BLaER1 (cell line): ENCODE measurements at regions not wholly inside any gene's neighbourhood (a gene's known extent, or its start where the extent isn't known, plus 50 kb on each side); places are given as distances from the start of the nearest gene placed in this dataset.
"Not testable (repeated sequence)": the region's sequence is repeated elsewhere in the genome, so short reads cannot be mapped to it uniquely, and the experiment has no call there.

Experiments
- H3K27ac ChIP-seq: shearing (Covaris generic); formaldehyde crosslinking; 2 replicates; pipeline ENCODE4 v1.8.1; 2022
- H3K27me3 ChIP-seq: shearing (Covaris generic); formaldehyde crosslinking; 2 replicates; pipeline ENCODE4 v1.8.1; 2022
- H3K36me3 ChIP-seq: shearing (Covaris generic); formaldehyde crosslinking; 2 replicates; pipeline ENCODE4 v1.8.1; 2022
- H3K4me1 ChIP-seq: shearing (Covaris generic); formaldehyde crosslinking; 2 replicates; pipeline ENCODE4 v1.8.1; 2022
- H3K4me2 ChIP-seq: shearing (Covaris generic); formaldehyde crosslinking; 2 replicates; pipeline ENCODE4 v1.8.1; 2022
- H3K4me3 ChIP-seq: shearing (Covaris generic); formaldehyde crosslinking; 2 replicates; pipeline ENCODE4 v1.8.1; 2022
- H3K9ac ChIP-seq: shearing (Covaris generic); formaldehyde crosslinking; 2 replicates; pipeline ENCODE4 v1.8.1; 2022
- H3K9me3 ChIP-seq: shearing (Covaris generic); formaldehyde crosslinking; 2 replicates; pipeline ENCODE4 v1.8.1; 2022
- H4K20me1 ChIP-seq: shearing (Covaris generic); formaldehyde crosslinking; 2 replicates; pipeline ENCODE4 v1.8.1; 2022
- Cebpa-rat ChIP-seq: shearing (Covaris generic); IDR thresholded peaks from 2 replicates; pipeline ENCODE4 v1.8.1; 2022

DNA sequence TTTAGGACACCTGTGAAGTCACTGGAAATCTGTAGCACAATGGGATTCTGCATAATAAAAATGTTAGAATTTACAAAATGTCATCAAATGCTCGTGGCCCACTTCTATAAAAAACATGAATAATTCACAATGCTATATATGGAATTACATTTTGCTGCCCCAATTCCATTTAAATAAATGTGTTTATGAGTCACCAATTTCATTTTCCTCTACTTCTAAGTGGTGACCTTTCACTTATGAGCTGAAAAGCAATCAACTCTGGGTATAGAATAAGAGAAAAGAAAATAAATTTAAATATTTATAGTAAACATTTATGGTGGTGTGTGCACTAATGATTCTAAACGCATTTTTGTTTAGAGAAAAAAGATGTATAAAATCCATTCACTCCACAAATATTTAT lies 516.7 kb upstream of the MIR17HG start:
- H3K4me2 ChIP-seq, result no peak overlapping the region
- no peak overlapping the region for H3K27ac ChIP-seq
- H4K20me1 ChIP-seq, result no peaks in the 10 kb centered on the region
- H3K9me3 ChIP-seq, result peaks cover 7% of the 10 kb centered on the region; the same call in 1 of the 2 replicates
- no peak overlapping the region for H3K4me3 ChIP-seq
- H3K27me3 ChIP-seq, result no peaks in the 10 kb centered on the region
- no peak overlapping the region for H3K9ac ChIP-seq
- H3K4me1 ChIP-seq, result no peaks in the 10 kb centered on the region
- no peaks in the 10 kb centered on the region for H3K36me3 ChIP-seq
- TF ChIP-seq Cebpa-rat, result no peak

- Histone ChIP-seq H3K27me3 (no peaks in the 10 kb centered on the region), H3K4me3 (no peak overlapping the region), H3K36me3 (no peaks in the 10 kb centered on the region), H3K4me2 (no peak overlapping the region), H3K4me1 (no peaks in the 10 kb centered on the region), H3K9me3 (no peaks in the 10 kb centered on the region), H3K27ac (no peak overlapping the region), H3K9ac (no peak overlapping the region), H4K20me1 (no peaks in the 10 kb centered on the region)
- no peak for TF ChIP-seq Cebpa-rat
These were observed 513.5 kb upstream of the MIR17HG start for GRCh38 chr13:90833951-90834350.

- Histone ChIP-seq H3K27ac (no peak overlapping the region), H3K4me2 (no peak overlapping the region), H3K36me3 (no peaks in the 10 kb centered on the region), H4K20me1 (no peaks in the 10 kb centered on the region), H3K4me3 (no peak overlapping the region), H3K9me3 (no peaks in the 10 kb centered on the region), H3K9ac (no peak overlapping the region), H3K4me1 (no peaks in the 10 kb centered on the region), H3K27me3 (no peaks in the 10 kb centered on the region)
- TF ChIP-seq Cebpa-rat, result no peak
These were observed 512.8 kb upstream of the MIR17HG start for GRCh38 chr13:90834700-90835099.

DNA sequence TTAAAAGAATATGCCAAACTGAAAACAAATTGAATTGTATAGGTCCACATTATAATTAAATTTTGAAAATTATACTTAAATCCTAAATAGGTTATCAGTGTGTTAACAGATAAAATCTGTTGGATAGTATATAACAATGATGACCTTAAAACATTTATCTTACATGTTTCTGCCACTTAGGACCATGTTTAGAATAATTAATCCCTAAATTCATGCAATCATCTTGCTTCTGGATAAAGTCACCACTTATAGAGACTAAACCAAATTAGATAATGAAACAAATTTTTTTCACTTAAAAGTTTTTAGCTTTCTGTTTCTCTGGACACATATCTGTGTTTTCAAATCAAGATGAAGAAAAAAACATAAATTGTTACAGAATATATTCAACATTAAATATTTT lies 511.7 kb upstream of the MIR17HG start:
- TF ChIP-seq Cebpa-rat, result no peak
- no peak overlapping the region for H3K9ac ChIP-seq
- H3K4me1 ChIP-seq, result no peaks in the 10 kb centered on the region
- no peaks in the 10 kb centered on the region for H3K27me3 ChIP-seq
- no peaks in the 10 kb centered on the region for H3K9me3 ChIP-seq
- no peak overlapping the region for H3K4me3 ChIP-seq
- no peaks in the 10 kb centered on the region for H3K36me3 ChIP-seq
- H3K4me2 ChIP-seq, result no peak overlapping the region
- H3K27ac ChIP-seq, result no peak overlapping the region
- H4K20me1 ChIP-seq, result no peaks in the 10 kb centered on the region

DNA sequence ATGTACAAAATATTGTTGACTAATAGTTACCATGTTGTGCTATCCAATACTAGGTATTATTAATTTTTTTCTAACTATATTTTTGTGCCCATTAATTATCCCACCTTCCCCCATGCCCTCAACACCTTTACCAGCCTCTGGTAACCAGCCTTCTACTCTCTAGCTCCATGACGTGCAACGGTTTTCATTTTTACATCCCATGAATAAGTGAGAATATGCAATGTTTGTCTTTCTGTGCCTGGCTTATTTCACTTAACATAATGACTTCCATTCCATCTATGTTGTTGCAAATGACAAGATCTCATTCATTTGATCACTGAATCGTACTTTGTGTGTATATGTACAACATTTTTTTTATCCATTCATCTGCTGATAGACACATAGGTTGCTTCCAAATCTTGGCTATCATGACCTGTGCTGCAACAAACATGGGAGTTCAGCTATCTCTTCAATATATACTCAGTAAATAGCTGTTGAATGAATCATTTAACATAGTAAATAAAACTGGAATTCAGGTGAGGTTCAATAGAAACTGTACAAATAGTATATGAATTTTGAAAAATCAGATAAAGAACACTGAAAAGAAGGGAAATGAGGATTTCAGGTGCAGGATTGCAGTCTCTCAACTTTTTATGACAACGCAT lies 509.0 kb upstream of the MIR17HG start:
- Histone ChIP-seq H3K27ac (no peak overlapping the region), H3K4me3 (no peak overlapping the region), H3K4me1 (no peaks in the 10 kb centered on the region), H3K4me2 (no peak overlapping the region), H3K9me3 (no peaks in the 10 kb centered on the region), H4K20me1 (no peaks in the 10 kb centered on the region), H3K27me3 (no peaks in the 10 kb centered on the region), H3K9ac (no peak overlapping the region), H3K36me3 (no peaks in the 10 kb centered on the region)
- no peak for TF ChIP-seq Cebpa-rat

- Histone ChIP-seq H4K20me1 (no peaks in the 10 kb centered on the region), H3K9ac (no peak overlapping the region), H3K27ac (no peak overlapping the region)
These were observed 508.4 kb upstream of the MIR17HG start for GRCh38 chr13:90839061-90839460.

DNA sequence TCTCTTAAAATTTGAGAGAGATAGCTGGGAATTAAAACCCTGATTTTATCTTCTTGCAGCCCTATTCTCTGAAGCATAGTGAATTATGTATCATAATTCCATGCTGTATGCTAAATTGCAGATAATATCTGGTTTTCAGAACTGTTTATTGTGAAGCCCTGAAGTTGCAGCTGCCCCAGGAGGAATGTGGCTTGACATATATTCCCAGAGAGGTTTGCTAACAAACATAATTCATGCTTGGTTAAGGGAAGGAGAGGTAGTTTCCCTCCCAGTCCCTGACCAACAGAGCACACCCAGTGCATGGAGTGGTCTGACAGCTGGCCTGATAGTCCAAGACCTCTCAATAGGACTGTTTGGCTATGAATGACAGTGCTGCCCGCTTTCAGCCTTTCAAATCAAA lies 500.6 kb upstream of the MIR17HG start:
- H3K4me1 ChIP-seq, result no peaks in the 10 kb centered on the region
- H3K9ac ChIP-seq, result no peak overlapping the region
- no peak for TF ChIP-seq Cebpa-rat
- no peak overlapping the region for H3K27ac ChIP-seq
- H3K36me3 ChIP-seq, result no peaks in the 10 kb centered on the region
- no peaks in the 10 kb centered on the region for H4K20me1 ChIP-seq
- no peak overlapping the region for H3K4me2 ChIP-seq
- H3K27me3 ChIP-seq, result no peaks in the 10 kb centered on the region
- H3K4me3 ChIP-seq, result no peak overlapping the region
- H3K9me3 ChIP-seq, result no peaks in the 10 kb centered on the region

More at GRCh38 chr13:90839061-90839460, 508.4 kb upstream of the MIR17HG start:
- no peaks in the 10 kb centered on the region for H3K9me3 ChIP-seq
- H3K4me1 ChIP-seq, result no peaks in the 10 kb centered on the region
- no peak for TF ChIP-seq Cebpa-rat
- no peak overlapping the region for H3K4me3 ChIP-seq
- no peak overlapping the region for H3K4me2 ChIP-seq
- no peaks in the 10 kb centered on the region for H3K27me3 ChIP-seq
- no peaks in the 10 kb centered on the region for H3K36me3 ChIP-seq

DNA sequence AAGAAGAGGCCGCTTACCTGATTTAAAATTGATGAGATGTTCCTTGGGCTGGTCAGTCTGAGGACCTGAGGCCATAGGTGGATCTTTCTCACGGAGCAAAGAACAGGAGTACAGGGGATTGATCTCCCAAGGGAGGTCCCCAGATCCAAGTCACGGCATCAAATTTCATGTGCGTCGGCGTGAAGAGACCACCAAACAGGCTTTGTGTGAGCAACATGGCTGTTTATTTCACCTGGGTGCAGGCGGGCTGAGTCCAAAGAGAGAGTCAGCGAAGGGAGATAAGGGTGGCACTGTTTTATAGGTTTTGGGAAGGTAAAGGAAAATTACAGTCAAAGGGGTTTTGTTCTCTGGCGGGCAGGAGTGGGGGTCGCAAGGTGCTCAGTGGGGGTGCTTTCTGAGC lies 493.8 kb upstream of the MIR17HG start:
- not testable (repeated sequence) for H3K27ac ChIP-seq, H3K4me2 ChIP-seq

GRCh38 chr13:90857921-90858320 lies 489.6 kb upstream of the MIR17HG start:
- Histone ChIP-seq H3K4me2 (no peak overlapping the region), H4K20me1 (no peaks in the 10 kb centered on the region), H3K27ac (no peak overlapping the region), H3K4me3 (no peak overlapping the region), H3K27me3 (no peaks in the 10 kb centered on the region), H3K36me3 (no peaks in the 10 kb centered on the region), H3K9me3 (no peaks in the 10 kb centered on the region), H3K9ac (no peak overlapping the region), H3K4me1 (no peaks in the 10 kb centered on the region)
- TF ChIP-seq Cebpa-rat, result no peak

More for the DNA sequence above, 493.8 kb upstream of the MIR17HG start:
- H3K36me3 ChIP-seq, H3K4me3 ChIP-seq, H3K9me3 ChIP-seq, H4K20me1 ChIP-seq, H3K27me3 ChIP-seq, H3K4me1 ChIP-seq, H3K9ac ChIP-seq: not testable (repeated sequence)

GRCh38 chr13:90866006-90866405 lies 481.5 kb upstream of the MIR17HG start:
- no peaks in the 10 kb centered on the region for H3K36me3 ChIP-seq
- H3K4me2 ChIP-seq, result no peak overlapping the region
- no peaks in the 10 kb centered on the region for H4K20me1 ChIP-seq
- H3K9ac ChIP-seq, result no peak overlapping the region
- no peak overlapping the region for H3K27ac ChIP-seq
- TF ChIP-seq Cebpa-rat, result no peak
- H3K4me1 ChIP-seq, result no peaks in the 10 kb centered on the region
- no peaks in the 10 kb centered on the region for H3K9me3 ChIP-seq
- no peak overlapping the region for H3K4me3 ChIP-seq
- H3K27me3 ChIP-seq, result no peaks in the 10 kb centered on the region

DNA sequence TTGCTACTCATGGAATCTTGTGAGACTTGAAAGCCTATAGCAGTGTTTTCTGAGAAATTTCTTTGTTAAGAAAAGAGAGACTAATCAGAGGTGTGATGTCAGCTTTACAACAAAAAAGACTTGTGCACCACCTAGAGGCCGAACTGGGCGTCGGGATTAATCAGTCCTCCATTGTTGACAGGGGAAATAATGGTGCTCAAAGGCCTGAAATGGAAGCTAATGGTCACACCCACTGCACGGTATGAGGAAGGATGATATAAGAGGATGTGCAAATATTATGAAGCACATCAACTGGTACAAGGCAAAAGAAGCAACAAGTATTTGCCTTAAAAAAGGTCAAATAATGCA lies 480.2 kb upstream of the MIR17HG start:
- Histone ChIP-seq H3K36me3 (no peaks in the 10 kb centered on the region), H3K27me3 (no peaks in the 10 kb centered on the region), H3K9ac (no peak overlapping the region), H3K4me1 (no peaks in the 10 kb centered on the region), H3K4me3 (no peak overlapping the region), H3K27ac (no peak overlapping the region), H3K9me3 (no peaks in the 10 kb centered on the region), H4K20me1 (no peaks in the 10 kb centered on the region), H3K4me2 (no peak overlapping the region)
- TF ChIP-seq Cebpa-rat, result no peak
